ENCODE measurements at regions not wholly inside any gene's neighbourhood (a gene's known extent, or its start where the extent isn't known, plus 50 kb on each side); places are given as distances from the start of the nearest gene placed in this dataset.
A peak's percentile ranks its signal among the peaks of the same experiment; 100 is the strongest.

- DNase-seq = no peak
Measured at GRCh38 chr2:23132000-23132399, 253.0 kb upstream of the KLHL29 start.

GRCh38 chr2:23132823-23133595 lies 252.0 kb upstream of the KLHL29 start:
- DNase-seq = no peak

DNA sequence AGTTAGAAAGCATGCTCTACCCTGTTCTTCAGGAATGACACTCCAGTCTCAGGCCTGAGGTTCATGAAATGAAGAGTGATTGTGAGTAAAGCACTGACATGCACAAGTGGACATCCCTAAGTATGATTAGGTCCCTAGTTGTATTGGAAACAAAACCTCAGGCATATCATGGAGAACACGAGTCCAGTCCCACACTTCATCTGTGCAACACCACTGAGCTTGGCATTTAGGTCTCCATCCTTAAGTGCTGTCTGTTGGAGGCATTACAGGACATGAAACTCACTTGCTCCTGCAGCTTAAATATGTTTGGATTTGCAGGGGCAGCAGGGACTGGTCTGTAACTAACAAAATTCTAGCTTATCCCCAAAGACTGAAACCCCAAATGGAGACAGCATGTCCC lies 250.3 kb upstream of the KLHL29 start:
- no peak for DNase-seq

GRCh38 chr2:23135481-23136100 lies 249.4 kb upstream of the KLHL29 start:
- DNase-seq = no peak

GRCh38 chr2:23137166-23137565 lies 247.8 kb upstream of the KLHL29 start:
- no peak for DNase-seq

GRCh38 chr2:23138701-23139100 lies 246.3 kb upstream of the KLHL29 start:
- DNase-seq = no peak

DNA sequence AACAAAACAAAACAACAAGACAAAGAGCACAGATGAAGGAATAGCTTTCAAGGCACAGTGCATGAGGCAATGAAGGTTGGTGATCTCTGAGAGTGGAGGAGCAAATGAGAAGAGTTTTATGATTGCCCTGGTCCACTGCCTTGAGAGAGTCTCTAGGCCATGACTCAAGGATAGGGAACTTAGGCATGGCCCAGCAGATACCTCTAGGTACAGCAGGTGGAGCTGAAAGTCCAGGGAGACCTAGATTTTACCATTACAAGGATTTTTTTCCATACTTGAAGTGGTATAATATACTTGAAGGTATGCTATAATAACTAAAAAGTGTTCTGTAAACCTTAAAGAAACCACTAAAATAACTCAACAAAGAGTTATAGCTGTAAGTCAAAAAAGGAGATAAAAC lies 239.5 kb upstream of the KLHL29 start:
- peak; percentile 4 for DNase-seq

DNA sequence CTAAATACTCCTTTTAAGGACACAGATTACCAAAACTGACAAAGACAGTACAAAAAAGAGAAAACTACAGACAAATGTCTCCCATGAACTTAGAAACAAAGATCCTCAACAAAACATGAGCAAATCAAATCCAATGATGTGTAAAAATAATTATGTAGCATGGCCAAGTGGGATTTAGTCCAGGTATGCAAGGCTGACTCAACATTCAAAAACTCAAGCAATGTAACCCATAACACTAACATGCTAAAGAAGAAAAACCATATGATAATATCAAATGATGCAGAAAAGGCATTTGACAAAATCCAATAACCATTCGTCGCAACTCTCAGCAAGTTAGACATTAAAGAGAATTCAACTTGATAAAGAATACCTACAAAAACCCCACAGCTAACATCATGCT lies 239.0 kb upstream of the KLHL29 start:
- DNase-seq = no peak

DNA sequence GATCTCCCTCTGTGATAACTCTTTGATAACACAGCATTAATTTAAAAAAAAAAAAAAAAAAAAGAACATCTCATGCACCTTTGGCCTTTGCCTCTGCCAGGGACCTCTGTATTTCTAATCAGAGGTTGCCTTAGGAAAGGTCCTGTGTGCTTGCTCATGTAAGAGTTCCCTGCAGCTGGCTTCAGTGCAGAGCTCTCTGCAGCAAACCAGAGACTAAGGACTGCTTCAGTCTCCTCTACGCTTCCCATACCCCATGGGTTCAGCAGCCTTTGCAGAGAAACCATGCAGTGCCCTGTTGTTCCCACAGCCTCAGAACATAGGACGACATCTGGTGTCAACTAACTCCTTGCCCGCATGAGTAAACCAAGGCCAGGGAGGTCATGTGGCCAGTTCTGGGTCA lies 236.6 kb upstream of the KLHL29 start:
- no peak for DNase-seq

DNA sequence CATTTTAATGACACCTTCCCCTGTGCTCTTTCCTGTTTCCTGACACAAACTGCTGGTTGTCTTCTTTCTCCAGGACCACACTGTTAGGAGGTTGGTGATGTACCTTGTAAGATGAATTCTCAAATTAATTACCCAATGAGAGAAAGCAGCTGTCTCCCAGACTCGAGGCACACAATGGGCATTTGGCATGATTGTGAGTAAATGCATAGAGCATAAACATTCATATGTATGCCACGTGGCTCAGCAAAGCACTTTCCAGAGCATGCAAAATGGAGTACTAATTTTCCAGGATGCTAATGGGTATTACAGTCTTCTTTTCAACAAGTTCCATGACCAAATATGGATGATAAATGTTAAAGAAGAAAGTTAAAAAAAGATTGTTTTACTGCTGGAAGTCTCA lies 235.2 kb upstream of the KLHL29 start:
- DNase-seq = no peak

DNA sequence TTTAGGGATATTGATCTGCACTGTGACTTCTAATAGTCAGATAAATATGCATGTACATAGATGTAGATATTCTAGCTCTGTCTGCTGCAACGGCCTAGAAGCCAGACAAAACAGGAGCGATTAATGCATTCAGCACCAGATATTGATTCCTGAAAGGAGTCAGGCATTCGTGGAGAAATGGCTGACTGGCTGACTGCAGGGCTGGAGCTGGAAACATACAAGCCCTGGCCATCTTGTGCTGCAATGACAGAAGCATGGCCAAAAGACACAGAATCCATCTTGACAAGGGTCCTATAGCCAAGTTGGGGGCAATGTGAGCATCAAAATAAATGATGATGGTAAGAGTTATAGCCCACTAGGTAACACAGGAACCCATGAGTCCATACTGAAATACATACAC lies 231.5 kb upstream of the KLHL29 start:
- no peak for DNase-seq

DNA sequence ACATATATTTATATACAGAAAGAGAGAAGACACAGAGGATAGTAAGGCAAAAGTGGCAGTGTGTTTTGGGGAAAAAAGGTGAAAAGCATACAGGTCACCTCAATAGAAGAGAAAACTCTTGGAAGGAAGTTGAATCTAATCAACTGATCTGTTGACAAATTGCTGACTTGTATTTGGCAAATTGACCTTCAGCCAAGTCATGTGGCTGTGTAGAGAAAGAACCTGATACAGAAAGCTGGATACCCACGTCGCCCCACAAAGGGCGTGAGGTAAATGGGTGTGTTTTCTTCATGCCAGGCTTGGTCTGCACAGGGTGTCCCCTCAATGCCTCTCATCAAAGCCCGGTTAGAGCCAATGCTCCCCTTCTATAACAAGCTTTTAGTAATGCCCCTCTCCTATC lies 230.0 kb upstream of the KLHL29 start:
- DNase-seq = no peak

DNA sequence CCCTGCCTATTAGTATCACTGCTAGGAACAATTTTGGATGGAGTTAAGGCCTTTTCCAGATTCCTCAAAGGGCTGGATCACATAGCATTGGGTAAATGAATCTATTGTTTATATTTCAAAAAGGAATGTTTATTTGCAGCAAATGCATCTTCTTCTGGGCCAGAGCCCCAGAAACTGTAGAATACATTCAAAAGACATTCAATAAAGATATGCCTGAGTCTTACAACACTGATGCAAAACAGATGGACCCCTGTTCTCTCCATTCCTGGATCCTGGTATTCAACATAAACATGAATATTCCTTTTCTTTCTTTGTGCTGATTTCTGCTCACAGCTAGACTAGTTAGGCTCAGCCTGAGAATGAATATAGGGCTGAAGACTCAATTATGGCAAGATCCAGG lies 227.2 kb upstream of the KLHL29 start:
- no peak for DNase-seq

DNA sequence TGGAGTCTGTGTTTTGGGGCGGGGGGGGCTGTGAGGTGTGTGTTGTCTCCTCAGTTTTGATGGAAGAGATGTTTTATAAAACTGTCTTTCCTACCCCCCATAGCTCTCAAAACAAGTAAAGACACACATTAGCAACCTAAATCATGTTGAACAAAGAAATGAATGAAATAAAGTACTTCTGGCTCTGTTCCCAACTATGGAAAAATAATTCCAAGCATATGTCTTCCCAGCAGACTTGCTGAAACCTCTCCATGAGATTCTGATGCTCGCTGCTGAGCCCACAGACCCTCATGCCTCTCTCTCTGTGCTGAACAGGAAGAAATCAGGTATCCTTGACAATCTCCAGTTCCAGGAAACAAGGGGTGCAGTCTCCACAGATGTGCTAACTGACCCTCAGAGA lies 226.7 kb upstream of the KLHL29 start:
- no peak for DNase-seq

GRCh38 chr2:23159746-23160405 lies 225.1 kb upstream of the KLHL29 start:
- no peak for DNase-seq

GRCh38 chr2:23164173-23164572 lies 220.8 kb upstream of the KLHL29 start:
- no peak for DNase-seq

DNA sequence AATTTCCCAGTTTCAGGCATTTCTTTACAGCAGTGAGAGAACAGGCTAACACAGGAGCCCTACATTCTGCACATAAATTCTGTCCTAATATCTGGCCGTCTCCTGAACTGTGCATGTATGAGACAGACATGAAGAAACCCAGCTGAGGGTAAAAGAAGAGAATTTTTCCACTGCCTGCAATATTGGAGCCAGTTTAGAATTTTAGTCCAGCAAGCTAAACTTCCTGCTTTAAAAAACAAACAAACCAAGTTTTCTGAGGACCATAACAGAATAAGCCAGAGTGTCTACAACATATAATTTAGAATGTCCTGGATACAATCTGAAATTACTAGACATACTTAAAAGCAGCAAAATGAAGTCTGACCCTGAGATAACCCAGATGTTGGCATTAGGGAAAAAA lies 215.1 kb upstream of the KLHL29 start:
- DNase-seq = no peak

DNA sequence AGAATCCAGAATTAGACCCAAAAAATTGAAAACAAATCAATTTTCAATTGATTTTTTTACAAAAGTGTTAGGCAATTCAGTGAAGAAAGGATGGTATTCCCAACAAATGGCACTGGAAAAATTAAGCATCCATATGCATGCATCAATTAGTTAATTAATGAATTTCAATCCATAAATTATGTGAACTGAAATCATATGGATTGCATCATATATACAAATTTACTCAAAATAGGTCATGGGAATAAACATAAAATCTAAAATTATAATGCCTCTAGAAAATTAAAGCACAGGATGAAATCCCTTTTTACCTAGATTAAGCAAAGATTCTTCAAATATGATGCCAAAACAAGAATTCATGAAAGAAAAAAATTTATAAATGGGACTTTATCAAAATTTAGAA lies 213.9 kb upstream of the KLHL29 start:
- no peak for DNase-seq

DNA sequence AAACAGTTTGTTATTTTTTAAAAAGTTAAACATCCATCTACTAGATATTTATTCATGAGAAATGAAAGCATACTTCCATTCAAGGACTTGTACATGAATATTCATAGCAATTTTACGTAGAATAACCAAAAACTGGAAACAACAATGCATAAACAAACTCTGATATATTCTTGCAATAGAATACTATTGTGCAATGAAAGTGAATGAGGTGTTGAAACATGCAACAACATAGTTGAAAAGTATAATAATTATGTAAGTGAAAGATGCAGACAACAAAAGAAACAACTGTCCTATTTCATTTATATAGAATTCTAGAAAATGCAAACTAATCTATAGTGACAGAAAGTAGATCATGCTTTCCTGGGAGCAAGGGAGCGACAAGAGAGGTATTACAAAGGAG lies 206.6 kb upstream of the KLHL29 start:
- no peak for DNase-seq

GRCh38 chr2:23183733-23184132 lies 201.2 kb upstream of the KLHL29 start:
- no peak for DNase-seq

DNA sequence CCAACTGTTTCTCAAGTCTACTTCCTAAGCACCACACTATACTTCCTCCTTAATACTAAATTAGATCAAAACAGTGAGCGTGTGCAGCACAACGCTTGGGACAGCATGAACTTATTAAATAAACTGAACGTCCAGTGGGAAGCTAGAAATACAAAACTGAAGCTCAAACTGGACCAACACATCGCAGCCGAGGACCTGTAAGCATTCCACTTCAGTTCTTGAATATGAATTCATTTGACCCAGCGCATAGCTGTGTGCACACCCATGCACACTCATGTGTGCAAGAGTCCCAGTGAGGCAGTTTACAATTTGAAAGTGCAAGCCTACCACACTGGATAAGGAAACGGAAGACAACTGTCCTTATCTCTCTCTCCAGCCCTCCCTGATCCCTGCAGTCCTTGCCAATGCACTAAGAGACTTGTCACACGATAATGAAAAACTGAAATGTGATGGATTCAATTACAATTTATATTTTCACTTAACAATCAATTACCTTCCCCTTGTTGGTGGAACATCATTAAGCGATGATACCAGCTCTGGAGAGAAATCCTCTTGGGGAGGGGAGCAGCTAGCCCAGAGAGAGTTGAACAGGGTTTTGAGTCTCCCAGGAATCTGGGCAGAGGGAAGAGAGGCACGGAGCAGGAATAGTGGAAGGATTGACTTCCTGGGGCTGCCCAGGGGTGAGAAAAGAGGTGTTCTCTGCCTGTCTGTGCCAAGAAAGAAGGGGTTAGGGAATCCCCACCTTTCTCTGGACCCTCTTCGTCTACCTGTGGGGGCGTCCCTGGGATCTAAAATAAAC lies 186.5 kb upstream of the KLHL29 start:
- DNase-seq = no peak

DNA sequence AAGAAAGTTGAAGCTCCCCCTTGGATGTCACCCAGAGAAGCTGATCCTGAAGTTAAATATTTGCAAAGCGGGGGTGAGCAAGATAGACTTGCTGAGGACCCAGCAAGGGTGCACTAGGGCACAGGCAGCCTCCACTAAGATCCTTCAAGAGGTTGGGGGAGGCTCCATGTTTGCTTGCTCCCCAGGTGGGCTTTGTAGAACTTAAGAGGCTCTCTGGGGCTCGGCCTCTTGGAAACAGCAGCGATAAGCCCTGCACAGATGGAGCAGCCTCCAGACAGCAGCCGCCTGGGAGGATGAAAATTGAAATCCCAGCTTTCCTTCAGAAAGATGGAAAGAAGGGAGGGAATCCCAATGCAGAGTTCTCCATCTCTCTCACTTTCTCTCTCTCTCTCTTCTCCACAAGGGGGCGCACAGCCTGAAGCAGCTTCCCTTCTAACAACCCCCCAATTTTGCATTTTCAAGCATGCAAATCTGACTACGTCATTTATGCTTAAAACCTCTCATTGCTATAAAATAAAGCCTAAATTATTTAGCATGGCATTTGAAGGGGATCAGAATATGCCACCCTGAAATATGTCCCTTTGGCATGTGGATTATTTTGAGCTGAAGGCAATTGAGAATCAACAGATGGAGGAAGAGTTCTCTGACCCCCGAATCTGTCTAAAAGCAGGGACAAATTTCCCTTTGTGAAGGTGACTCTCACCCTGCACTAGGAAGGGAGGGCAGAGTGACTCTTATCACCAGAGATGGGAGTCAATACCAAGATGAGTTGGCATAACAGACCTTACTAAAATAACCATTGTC lies 185.7 kb upstream of the KLHL29 start:
- peak; percentile 57 for DNase-seq

Measured in DMS53 (cell line).